IMR-90 (cell line): ENCODE measurements at regions not wholly inside any gene's neighbourhood (a gene's known extent, or its start where the extent isn't known, plus 50 kb on each side); places are given as distances from the start of the nearest gene placed in this dataset.

ENCODE experiments used
- ATAC-seq: fragments of 200-7000 bp; cut with Tn5 transposase; 2 replicates; pipeline ENCODE4 v1.9.1; 2020; ENCODE audit warnings: low read depth, mild to moderate bottlenecking, moderate library complexity
- BruUV-seq: library from RNA; stranded (reverse); fragments of 400-500 nt; replicated peaks from 2 replicates; lab custom pipeline; 2021; lab: Mats Ljungman, UMichigan
- CTCF ChIA-PET: fragments of 300-600 bp; formaldehyde crosslinking; extraction: SDS; loops from one replicate; lab custom pipeline; 2021; ENCODE audit warnings: antibody characterized with exemption; lab: Yijun Ruan, JAX
- POLR2A ChIA-PET: fragments of 300-600 bp; sonication (Branson Sonifier 250); formaldehyde crosslinking; loops from one replicate; lab custom pipeline; 2022; ENCODE audit warnings: antibody characterized with exemption; ENCODE audit not compliant: unreplicated experiment; lab: Charles Lee
- DNase-seq: peaks from one replicate; pipeline ENCODE4 v3.0.0; 2013
- H2AFZ ChIP-seq: replicated peaks from 2 replicates; pipeline ENCODE3; 2013; ENCODE audit warnings: low read length, mild to moderate bottlenecking; ENCODE audit not compliant: poor library complexity
- H2AK5ac ChIP-seq: 2 replicates; pipeline ENCODE4 v1.6.1; 2013; ENCODE audit warnings: low read depth, low read length, inconsistent platforms
- H2AK9ac ChIP-seq: replicated peaks from 2 replicates; pipeline ENCODE3; 2013; ENCODE audit warnings: mild to moderate bottlenecking, low read depth, low read length, moderate library complexity; ENCODE audit not compliant: poor library complexity
- H2BK120ac ChIP-seq: 2 replicates; pipeline ENCODE4 v1.6.1; 2013; ENCODE audit warnings: low read depth, low read length, inconsistent platforms
- H2BK15ac ChIP-seq: 3 replicates; pipeline ENCODE4 v1.6.1; 2013; ENCODE audit warnings: low read depth, low read length, inconsistent platforms
- H2BK20ac ChIP-seq: 2 replicates; pipeline ENCODE4 v1.6.1; 2013; ENCODE audit warnings: low read depth, mild to moderate bottlenecking, inconsistent platforms, low read length, moderate library complexity
- H2BK5ac ChIP-seq: 2 replicates; pipeline ENCODE4 v1.6.1; 2013; ENCODE audit warnings: mild to moderate bottlenecking, low read depth, low read length, inconsistent platforms; ENCODE audit not compliant: poor library complexity, severe bottlenecking
- H3K14ac ChIP-seq: replicated peaks from 2 replicates; pipeline ENCODE4 v1.6.1; 2013; ENCODE audit warnings: low read depth, low read length, inconsistent platforms
- H3K18ac ChIP-seq: 2 replicates; pipeline ENCODE4 v1.6.1; 2013; ENCODE audit warnings: low read depth, low read length, control low read depth
- H3K23ac ChIP-seq: 2 replicates; pipeline ENCODE4 v1.6.1; 2013; ENCODE audit warnings: low read depth, low read length, inconsistent platforms
- H3K27ac ChIP-seq: 2 replicates; pipeline ENCODE4 v1.5.1; 2013; ENCODE audit warnings: mild to moderate bottlenecking, control low read depth, low read length; ENCODE audit not compliant: insufficient read depth
- H3K27me3 ChIP-seq: 2 replicates; pipeline ENCODE4 v1.6.1; 2013; ENCODE audit warnings: low read length; ENCODE audit not compliant: control insufficient read depth, insufficient read depth
- H3K36me3 ChIP-seq: 2 replicates; pipeline ENCODE4 v1.6.1; 2013; ENCODE audit warnings: low read length, mixed read lengths; ENCODE audit not compliant: control insufficient read depth, insufficient read depth
- H3K4ac ChIP-seq: 2 replicates; pipeline ENCODE4 v1.6.1; 2013; ENCODE audit warnings: low read depth, low read length, inconsistent platforms
- H3K4me1 ChIP-seq: 2 replicates; pipeline ENCODE4 v1.6.1; 2013; ENCODE audit warnings: low read length, mixed read lengths; ENCODE audit not compliant: control insufficient read depth, insufficient read depth
- H3K4me2 ChIP-seq: 2 replicates; pipeline ENCODE4 v1.6.1; 2013; ENCODE audit warnings: low read depth, mild to moderate bottlenecking, control low read depth, low read length, moderate library complexity
- H3K4me3 ChIP-seq: 2 replicates; pipeline ENCODE4 v1.5.1; 2013; ENCODE audit warnings: low read depth, mild to moderate bottlenecking, control low read depth, low read length, moderate library complexity; ENCODE audit not compliant: insufficient read depth
- H3K56ac ChIP-seq: 2 replicates; pipeline ENCODE4 v1.6.1; 2013; ENCODE audit warnings: low read length, inconsistent platforms; ENCODE audit not compliant: insufficient read depth; ENCODE audit errors: extremely low read depth
- H3K79me1 ChIP-seq, 2 experiments: 2 replicates each; pipeline ENCODE4 v1.6.1; 2013; ENCODE audit warnings: low read length in 2 of 2, inconsistent platforms in 1 of 2, low read depth in 1 of 2
- H3K9ac ChIP-seq: 2 replicates; pipeline ENCODE4 v1.6.1; 2013; ENCODE audit warnings: low read depth, low read length, control low read depth
- H3K9me1 ChIP-seq: 2 replicates; pipeline ENCODE4 v1.6.1; 2013; ENCODE audit warnings: low read length, inconsistent platforms; ENCODE audit not compliant: insufficient read depth
- H3K9me3 ChIP-seq: 2 replicates; pipeline ENCODE4 v1.6.1; 2013; ENCODE audit warnings: low read length; ENCODE audit not compliant: control insufficient read depth, insufficient read depth
- H4K20me1 ChIP-seq: 2 replicates; pipeline ENCODE4 v1.6.1; 2013; ENCODE audit warnings: low read length, inconsistent platforms; ENCODE audit not compliant: insufficient read depth
- H4K5ac ChIP-seq: 2 replicates; pipeline ENCODE4 v1.6.1; 2013; ENCODE audit warnings: mild to moderate bottlenecking, low read depth, low read length, control low read depth
- H4K8ac ChIP-seq, 2 experiments: 2 replicates each; pipeline ENCODE4 v1.6.1; 2013; ENCODE audit warnings: low read depth in 2 of 2, low read length in 2 of 2, control low read depth in 1 of 2, inconsistent platforms in 1 of 2
- H4K91ac ChIP-seq: 2 replicates; pipeline ENCODE4 v1.6.1; 2013; ENCODE audit warnings: low read depth, low read length, inconsistent platforms; ENCODE audit not compliant: insufficient read depth
- BHLHE40 ChIP-seq: fragments of 150-350 bp; IDR thresholded peaks from 2 replicates; pipeline ENCODE4 v1.6.1; 2016; ENCODE audit warnings: mild to moderate bottlenecking, low read depth, low read length
- CEBPB ChIP-seq: IDR thresholded peaks from 2 replicates; pipeline ENCODE4 v1.6.1; 2012; ENCODE audit warnings: low read depth, low read length, improper control_type of control experiment
- CHD1 ChIP-seq: IDR thresholded peaks from 2 replicates; pipeline ENCODE4 v1.6.1; 2012; ENCODE audit warnings: low read depth, low read length, improper control_type of control experiment
- CTCF ChIP-seq: conservative IDR thresholded peaks from 2 replicates; pipeline ENCODE4 v1.5.1; 2012; ENCODE audit warnings: mild to moderate bottlenecking, low read depth, low read length, improper control_type of control experiment
- ELK1 ChIP-seq: fragments of 150-350 bp; IDR thresholded peaks from 2 replicates; pipeline ENCODE4 v1.6.1; 2016; ENCODE audit warnings: low read depth, mild to moderate bottlenecking, low read length, moderate library complexity, borderline replicate concordance
- FOS ChIP-seq: fragments of 150-350 bp; IDR thresholded peaks from 2 replicates; pipeline ENCODE4 v1.6.1; 2016; ENCODE audit warnings: low read depth, low read length
- MAFK ChIP-seq: IDR thresholded peaks from 2 replicates; pipeline ENCODE4 v1.6.1; 2012; ENCODE audit warnings: low read depth, low read length, improper control_type of control experiment
- MAZ ChIP-seq: IDR thresholded peaks from 2 replicates; pipeline ENCODE4 v1.6.1; 2012; ENCODE audit warnings: low read depth, mild to moderate bottlenecking, low read length, improper control_type of control experiment, moderate library complexity, borderline replicate concordance
- MXI1 ChIP-seq: IDR thresholded peaks from 2 replicates; pipeline ENCODE4 v1.6.1; 2012; ENCODE audit warnings: low read depth, mild to moderate bottlenecking, low read length, moderate library complexity, borderline replicate concordance
- NFE2L2 ChIP-seq: fragments of 150-350 bp; IDR thresholded peaks from 2 replicates; pipeline ENCODE4 v1.6.1; 2016; ENCODE audit warnings: low read depth, mild to moderate bottlenecking, low read length
- POLR2A ChIP-seq: IDR thresholded peaks from 2 replicates; pipeline ENCODE4 v1.6.1; 2012; ENCODE audit warnings: mild to moderate bottlenecking, low read depth, low read length
- RAD21 ChIP-seq: IDR thresholded peaks from 2 replicates; pipeline ENCODE4 v1.6.1; 2012; ENCODE audit warnings: low read length, improper control_type of control experiment
- RCOR1 ChIP-seq: IDR thresholded peaks from 2 replicates; pipeline ENCODE4 v1.6.1; 2012; ENCODE audit warnings: mild to moderate bottlenecking, low read length, improper control_type of control experiment; ENCODE audit not compliant: insufficient replicate concordance
- RFX5 ChIP-seq: IDR thresholded peaks from 2 replicates; pipeline ENCODE4 v1.8.0; 2012; ENCODE audit warnings: low read depth, mild to moderate bottlenecking, low read length, moderate library complexity
- SMC3 ChIP-seq: fragments of 150-350 bp; IDR thresholded peaks from 2 replicates; pipeline ENCODE4 v1.6.1; 2016; ENCODE audit warnings: low read depth, mild to moderate bottlenecking, antibody characterized with exemption, low read length, moderate library complexity
- USF2 ChIP-seq: fragments of 150-350 bp; IDR thresholded peaks from 2 replicates; pipeline ENCODE4 v1.6.1; 2017; ENCODE audit warnings: mild to moderate bottlenecking, antibody characterized with exemption, low read length, low read depth
- WGBS, 2 experiments: methylation state at CpG; one replicate each; pipeline versions ENCODE4 v1.1.5 to v1.1.7; 2013; ENCODE audit warnings: missing lambda C conversion rate in 2 of 2; ENCODE audit not compliant: insufficient read length in 1 of 2; ENCODE audit errors: extremely low coverage in 2 of 2; 5-methylcytosine and 5-hydroxymethylcytosine counted together
- dilution Hi-C: fragments of 300-500 bp; cut with HindIII; formaldehyde crosslinking; loops from one replicate; pipeline ENCODE4 v1.14.3; 2018; ENCODE audit warnings: low sequenced_read_pairs; ENCODE audit not compliant: unreplicated experiment
- in situ Hi-C: fragments of 300-500 bp; cut with MboI; formaldehyde crosslinking; loops from 3 replicates; pipeline ENCODE4 v1.14.3; 2019; ENCODE audit warnings: low sequenced_read_pairs, inconsistent platforms, mixed read lengths
- intact Hi-C: fragments of 100-400 bp; cut with micrococcal nuclease; formaldehyde crosslinking; loops from 2 replicates; pipeline ENCODE4 v1.10.0; 2022

- Histone ChIP-seq H3K27me3 (peaks cover 2% of the 10 kb centered on the region; the same call in 1 of the 2 replicates), H2AFZ (no peak overlapping the region), H3K4me1 (peaks cover 11% of the 10 kb centered on the region; the same call in 1 of the 2 replicates), H2BK120ac (no peak overlapping the region), H4K5ac (no peak overlapping the region), H3K14ac (no peak overlapping the region), H3K27ac (no peak overlapping the region), H3K36me3 (no peaks in the 10 kb centered on the region), H3K18ac (no peak overlapping the region), H3K4ac (no peak overlapping the region), H4K20me1 (peaks cover 3% of the 10 kb centered on the region; the same call in 1 of the 2 replicates), H3K79me1 (no peaks in the 10 kb centered on the region), H2AK9ac (no peak overlapping the region), H2BK5ac (no peak overlapping the region), H2AK5ac (no peak overlapping the region), H3K4me2 (no peak overlapping the region), H3K9ac (no peak overlapping the region), H3K4me3 (no peak overlapping the region), H3K23ac (no peak overlapping the region), H2BK15ac (no peak overlapping the region), H4K8ac (no peak overlapping the region), H2BK20ac (no peak overlapping the region), H3K56ac (no peak overlapping the region), H4K91ac (no peak overlapping the region), H3K9me3 (no peaks in the 10 kb centered on the region), H3K9me1 (no peaks in the 10 kb centered on the region)
- dilution Hi-C loops (no loop called here), in situ Hi-C loops (no loop called here), intact Hi-C loops (loop anchor here (5.0 kb wide), 1 partner anchor 61 kb away; the partner anchor contains the start of gene CPLX2)
- POLR2A ChIA-PET: no interaction called here
- no peak for ATAC-seq
- CTCF ChIA-PET: interaction anchor here (0.7 kb wide), 1 partner anchor 979 kb away, joined by 3 read pairs; no protein-coding TSS in a partner anchor
- 44% methylated on average over 1 of the region's 2 CpGs; no CpG with 5 or more reads in 1 of the 2 experiments for whole genome bisulfite sequencing, 2 experiments
- no peak for DNase-seq
- BruUV-seq: no TSS peak
- TF ChIP-seq MXI1 (no peak), FOS (no peak), CHD1 (no peak), ELK1 (no peak), RFX5 (no peak), SMC3 (no peak), RAD21 (no peak), CTCF (no peak), USF2 (no peak), BHLHE40 (no peak), CEBPB (no peak), NFE2L2 (no peak), MAZ (no peak), MAFK (no peak), RCOR1 (no peak), POLR2A (no peak)
These were observed 59.8 kb upstream of the CPLX2 start for GRCh38 chr5:175811589-175811988.
